Vagina (tissue), 2 donors: ENCODE measurements at regions not wholly inside any gene's neighbourhood (a gene's known extent, or its start where the extent isn't known, plus 50 kb on each side); places are given as distances from the start of the nearest gene placed in this dataset.

ENCODE experiments used
- DNase-seq, 2 donors: peaks; one replicate each; pipeline ENCODE4 v3.0.0-alpha.2; 2017; ENCODE audit errors: extremely low spot score in 2 of 2
- H3K27ac ChIP-seq: fragments of 200-600 bp; sonication (generic); one replicate; pipeline ENCODE4 v1.5.1; 2019
- H3K27me3 ChIP-seq: fragments of 200-600 bp; sonication (generic); one replicate; pipeline ENCODE4 v1.5.1; 2019
- H3K36me3 ChIP-seq, 2 donors: fragments of 200-600 bp; sonication (generic); one replicate each; pipeline ENCODE4 v1.5.1; 2017 to 2019
- H3K4me1 ChIP-seq: fragments of 200-600 bp; sonication (generic); one replicate; pipeline ENCODE4 v1.5.1; 2019
- H3K4me3 ChIP-seq, 2 donors: fragments of 200-600 bp; sonication (generic); 1 replicate in 1 of 2; 2 replicates in 1 of 2; pipeline ENCODE4 v1.5.1; 2016 to 2019
- H3K9me3 ChIP-seq: fragments of 200-600 bp; sonication (generic); one replicate; pipeline ENCODE4 v1.5.1; 2019
- POLR2A ChIP-seq, 2 donors: fragments of 450-650 bp; IDR thresholded peaks; one replicate each; pipeline ENCODE4 v1.6.1; 2017; ENCODE audit warnings: antibody characterized with exemption in 2 of 2, mild to moderate bottlenecking in 2 of 2, moderate library complexity in 2 of 2
- POLR2AphosphoS5 ChIP-seq, 2 donors: sonication (generic); formaldehyde crosslinking; IDR thresholded peaks; one replicate each; pipeline ENCODE4 v1.9.0; 2017; ENCODE audit warnings: antibody characterized with exemption in 2 of 2, mild to moderate bottlenecking in 2 of 2, low read depth in 1 of 2; ENCODE audit not compliant: insufficient read depth in 1 of 2
- intact Hi-C: fragments of 100-400 bp; cut with DNase I; formaldehyde crosslinking; loops from one replicate; pipeline ENCODE4 v1.15.1; 2023
- TF ChIP-seq, protein P1 (sequence below), 3 experiments: fragments of 450-650 bp in 2 of 3; fragments of 200-600 bp in 1 of 3; sonication (generic) in 1 of 3; IDR thresholded peaks; one replicate each; pipeline ENCODE4 v1.5.1; 2017 to 2019; ENCODE audit warnings: antibody characterized with exemption in 3 of 3, mild to moderate bottlenecking in 2 of 3, moderate library complexity in 2 of 3

DNA sequence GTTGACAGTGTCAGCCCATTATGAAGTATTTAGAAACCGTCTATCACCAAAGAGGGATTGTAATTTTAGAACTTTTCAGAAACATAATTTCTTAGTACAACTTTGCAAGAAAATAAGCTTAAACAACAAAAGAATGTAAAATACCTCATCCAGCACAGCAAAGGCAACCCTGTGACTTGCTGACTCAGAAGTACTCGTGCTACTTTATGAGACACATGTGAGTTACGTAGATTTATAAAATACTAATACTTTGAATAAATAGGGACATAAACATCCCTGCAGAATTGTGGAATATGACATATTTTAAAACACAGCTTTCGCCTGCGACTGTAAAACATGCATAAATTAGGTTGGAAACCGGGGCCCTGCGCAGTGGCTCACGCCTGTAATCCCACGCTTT lies 739.7 kb upstream of the ANKRD30A start:
- H3K4me1 ChIP-seq, result no peaks in the 10 kb centered on the region
- DNase-seq, result no peak
- H3K36me3 ChIP-seq, result no peaks in the 10 kb centered on the region
- TF ChIP-seq POLR2A (IDR thresholded peaks at IDR 0.05) (no peak), POLR2AphosphoS5 (IDR thresholded peaks at IDR 0.05; ENCODE audit: insufficient read depth in 1 of 2, low read depth in 1 of 2) (no peak)
- TF ChIP-seq, protein P1, sequence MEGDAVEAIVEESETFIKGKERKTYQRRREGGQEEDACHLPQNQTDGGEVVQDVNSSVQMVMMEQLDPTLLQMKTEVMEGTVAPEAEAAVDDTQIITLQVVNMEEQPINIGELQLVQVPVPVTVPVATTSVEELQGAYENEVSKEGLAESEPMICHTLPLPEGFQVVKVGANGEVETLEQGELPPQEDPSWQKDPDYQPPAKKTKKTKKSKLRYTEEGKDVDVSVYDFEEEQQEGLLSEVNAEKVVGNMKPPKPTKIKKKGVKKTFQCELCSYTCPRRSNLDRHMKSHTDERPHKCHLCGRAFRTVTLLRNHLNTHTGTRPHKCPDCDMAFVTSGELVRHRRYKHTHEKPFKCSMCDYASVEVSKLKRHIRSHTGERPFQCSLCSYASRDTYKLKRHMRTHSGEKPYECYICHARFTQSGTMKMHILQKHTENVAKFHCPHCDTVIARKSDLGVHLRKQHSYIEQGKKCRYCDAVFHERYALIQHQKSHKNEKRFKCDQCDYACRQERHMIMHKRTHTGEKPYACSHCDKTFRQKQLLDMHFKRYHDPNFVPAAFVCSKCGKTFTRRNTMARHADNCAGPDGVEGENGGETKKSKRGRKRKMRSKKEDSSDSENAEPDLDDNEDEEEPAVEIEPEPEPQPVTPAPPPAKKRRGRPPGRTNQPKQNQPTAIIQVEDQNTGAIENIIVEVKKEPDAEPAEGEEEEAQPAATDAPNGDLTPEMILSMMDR (IDR thresholded peaks at IDR 0.05), result no peak
- intact Hi-C loops, result no loop called here
- peak overlapping the region; percentile 43 for H3K27ac ChIP-seq
- H3K4me3 ChIP-seq, result no peak overlapping the region
- no peaks in the 10 kb centered on the region for H3K27me3 ChIP-seq
- no peaks in the 10 kb centered on the region for H3K9me3 ChIP-seq

DNA sequence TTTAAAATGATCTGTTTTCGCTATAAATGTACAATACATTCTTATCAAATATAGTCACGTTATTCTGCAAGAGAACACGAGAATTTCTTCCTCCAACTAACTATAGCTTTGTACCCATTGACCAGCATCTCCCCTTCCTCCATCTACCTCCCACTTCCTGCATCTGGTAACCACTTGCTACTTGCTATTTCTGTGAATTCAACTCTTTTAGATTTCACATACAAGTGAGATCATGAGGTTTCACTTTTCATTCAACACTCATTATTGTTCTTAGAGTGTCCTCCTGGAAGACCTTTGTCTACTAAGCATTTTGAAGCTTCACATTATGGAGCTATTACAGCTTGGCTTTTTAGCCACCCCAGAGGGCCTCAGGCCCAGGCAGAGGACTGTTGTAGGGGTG lies 741.3 kb upstream of the FZD8 start:
- intact Hi-C loops, result no loop called here
- Histone ChIP-seq H3K36me3 (no peaks in the 10 kb centered on the region), H3K27ac (no peak overlapping the region), H3K27me3 (no peaks in the 10 kb centered on the region), H3K9me3 (no peaks in the 10 kb centered on the region), H3K4me3 (no peak overlapping the region), H3K4me1 (no peaks in the 10 kb centered on the region)
- no peak for TF ChIP-seq POLR2AphosphoS5 (IDR thresholded peaks at IDR 0.05; ENCODE audit: insufficient read depth in 1 of 2, low read depth in 1 of 2)
- TF ChIP-seq, protein P1 (IDR thresholded peaks at IDR 0.05), result no peak
- no peak for TF ChIP-seq POLR2A (IDR thresholded peaks at IDR 0.05)
- no peak for DNase-seq

DNA sequence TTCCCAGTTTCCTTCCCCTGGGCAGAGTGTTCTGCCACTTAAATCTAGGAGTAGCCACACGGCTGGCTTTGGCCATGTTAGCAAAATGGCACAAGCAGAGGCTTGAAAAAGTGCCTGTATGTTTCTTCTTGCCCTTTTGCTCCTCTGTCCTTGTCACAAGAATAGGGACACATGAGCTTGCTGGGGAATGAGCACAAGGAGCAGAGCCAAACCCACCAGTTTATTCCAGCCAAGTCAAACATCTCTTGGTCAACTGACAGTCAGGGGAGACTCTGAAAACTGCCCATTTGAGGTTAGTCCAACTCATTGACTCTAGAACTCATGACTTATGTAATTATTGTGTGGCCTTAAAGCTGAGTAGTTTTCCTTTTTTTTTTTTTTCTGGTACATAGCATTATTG lies 739.7 kb upstream of the FZD8 start:
- Histone ChIP-seq H3K27me3 (no peaks in the 10 kb centered on the region), H3K36me3 (no peaks in the 10 kb centered on the region), H3K4me1 (no peaks in the 10 kb centered on the region), H3K4me3 (no peak overlapping the region), H3K27ac (no peak overlapping the region), H3K9me3 (no peaks in the 10 kb centered on the region)
- no peak for TF ChIP-seq POLR2A (IDR thresholded peaks at IDR 0.05)
- intact Hi-C loops, result no loop called here
- DNase-seq, result no peak

DNA sequence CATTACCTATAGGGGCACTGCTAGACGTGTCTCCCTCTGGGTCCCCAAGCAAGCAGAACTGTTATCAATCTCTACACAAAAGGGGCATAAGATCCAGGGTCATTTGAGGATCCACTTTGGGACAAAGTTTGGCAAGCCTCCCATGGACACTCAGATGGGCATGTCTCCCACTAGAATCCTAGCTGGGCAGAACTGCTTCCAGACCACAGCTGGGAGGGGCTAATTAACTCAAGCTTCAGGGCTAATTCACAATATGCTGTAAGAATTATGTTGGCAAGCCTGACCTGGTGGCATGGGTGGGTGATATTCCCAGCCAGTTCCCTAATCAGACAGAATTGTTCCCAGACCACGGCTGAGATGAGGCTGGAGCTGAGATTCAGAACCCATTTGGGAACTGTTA lies 738.4 kb upstream of the FZD8 start:
- TF ChIP-seq, protein P1 (IDR thresholded peaks at IDR 0.05), result no peak
- TF ChIP-seq POLR2A (IDR thresholded peaks at IDR 0.05), result no peak
- TF ChIP-seq POLR2AphosphoS5 (IDR thresholded peaks at IDR 0.05; ENCODE audit: insufficient read depth in 1 of 2, low read depth in 1 of 2), result no peak
- Histone ChIP-seq H3K4me1 (no peaks in the 10 kb centered on the region), H3K27me3 (no peaks in the 10 kb centered on the region), H3K36me3 (no peaks in the 10 kb centered on the region), H3K4me3 (no peak overlapping the region), H3K9me3 (no peaks in the 10 kb centered on the region), H3K27ac (no peak overlapping the region)
- no peak for DNase-seq
- intact Hi-C loops, result no loop called here

DNA sequence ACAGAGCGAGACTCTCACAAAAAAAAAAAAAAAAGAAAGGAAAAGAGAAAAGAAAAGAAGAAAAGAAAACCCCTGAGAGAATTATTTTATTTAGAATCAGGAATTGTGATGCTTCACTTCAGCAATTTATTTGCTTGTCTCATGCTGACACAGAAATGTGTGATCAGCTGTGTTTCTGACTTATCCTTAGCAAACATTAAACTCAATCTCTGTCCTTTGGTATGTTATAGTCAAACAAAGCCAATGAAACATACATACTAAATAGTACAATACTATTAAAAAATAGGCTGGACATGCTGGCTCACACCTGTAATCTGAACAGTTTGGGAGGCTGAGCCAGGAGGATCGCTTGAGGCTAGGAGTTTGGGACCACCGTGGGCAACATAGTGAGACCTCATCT lies 733.0 kb upstream of the FZD8 start:
- TF ChIP-seq POLR2A (IDR thresholded peaks at IDR 0.05) (no peak), POLR2AphosphoS5 (IDR thresholded peaks at IDR 0.05; ENCODE audit: insufficient read depth in 1 of 2, low read depth in 1 of 2) (no peak)
- TF ChIP-seq, protein P1 (IDR thresholded peaks at IDR 0.05), result no peak
- intact Hi-C loops, result no loop called here
- Histone ChIP-seq H3K36me3 (no peaks in the 10 kb centered on the region), H3K4me1 (no peaks in the 10 kb centered on the region), H3K27me3 (no peaks in the 10 kb centered on the region), H3K27ac (no peak overlapping the region), H3K4me3 (no peak overlapping the region), H3K9me3 (no peaks in the 10 kb centered on the region)
- no peak for DNase-seq
